GM21529 (cell line): ENCODE measurements at regions not wholly inside any gene's neighbourhood (a gene's known extent, or its start where the extent isn't known, plus 50 kb on each side); places are given as distances from the start of the nearest gene placed in this dataset.

Source experiments
- ATAC-seq: cut with Tn5 transposase; IDR thresholded peaks from one replicate; pipeline ENCODE4 v1.9.1; 2021; ENCODE audit not compliant: unreplicated experiment

GRCh38 chr17:83144421-83145357 is 65.3 kb downstream of the METRNL start:
- ATAC-seq, result no peak

DNA sequence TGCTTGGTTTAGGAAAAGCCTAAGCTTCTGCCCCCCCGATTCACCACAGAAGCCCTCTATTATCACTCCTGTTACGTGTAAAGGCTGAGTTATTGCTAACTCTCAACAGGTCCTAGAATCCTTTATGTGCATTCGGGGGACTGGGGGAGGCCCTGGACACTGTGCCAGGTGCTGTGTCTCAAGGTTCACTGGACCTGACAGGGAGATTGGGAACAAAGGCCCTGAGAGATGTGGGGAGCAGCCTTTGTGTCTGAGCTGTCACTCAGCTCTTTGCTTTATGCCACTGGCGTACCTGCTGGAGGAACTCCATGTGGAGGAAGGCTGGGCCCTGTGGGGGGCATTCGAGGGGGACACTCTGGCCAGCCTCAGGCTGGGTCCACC is 65.9 kb downstream of the METRNL start:
- no peak for ATAC-seq

- no peak for ATAC-seq
These were observed 66.4 kb downstream of the METRNL start for GRCh38 chr17:83145831-83146230.

GRCh38 chr17:83146347-83146746 is 66.9 kb downstream of the METRNL start:
- no peak for ATAC-seq

GRCh38 chr17:83147280-83147679 is 67.9 kb downstream of the METRNL start:
- ATAC-seq, result no peak

- no peak for ATAC-seq
These were observed 69.1 kb downstream of the METRNL start for GRCh38 chr17:83148317-83149028.

DNA sequence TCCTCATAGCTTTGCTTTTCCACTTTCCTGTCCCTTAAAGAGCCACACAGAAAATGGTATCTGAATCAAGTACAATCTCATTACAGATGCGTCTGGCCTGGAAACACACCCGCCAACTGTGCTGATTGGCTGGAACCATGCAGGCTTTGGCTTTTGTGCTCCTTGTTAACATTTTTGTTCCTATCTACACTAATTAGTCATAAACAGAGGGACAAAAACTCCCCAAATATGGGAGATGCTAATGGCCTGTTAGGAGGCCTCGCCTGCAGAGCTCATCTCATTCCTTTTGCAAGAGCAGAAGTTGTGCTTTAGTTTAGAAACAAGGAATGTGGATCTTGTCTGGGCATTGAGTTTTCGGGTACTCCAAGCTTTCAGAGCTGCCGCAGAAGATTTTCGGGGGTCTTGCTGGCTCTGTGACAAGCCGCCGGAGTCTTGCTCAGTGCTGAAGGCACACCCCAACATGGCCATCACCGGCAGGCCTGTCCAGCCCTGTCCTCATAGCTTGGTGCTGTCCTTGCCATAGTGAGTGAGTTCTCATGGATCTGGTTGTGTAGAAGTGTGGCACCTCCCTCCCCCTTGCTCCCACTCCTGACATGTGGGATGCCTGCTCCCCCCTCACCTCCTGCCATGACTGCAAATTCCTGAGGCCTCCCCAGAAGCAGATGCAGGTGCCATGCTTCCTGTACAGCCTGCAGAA is 69.8 kb downstream of the METRNL start:
- ATAC-seq, result no peak

- no peak for ATAC-seq
These were observed 70.4 kb downstream of the METRNL start for GRCh38 chr17:83149761-83150251.

- ATAC-seq, result no peak
These were observed 71.1 kb downstream of the METRNL start for GRCh38 chr17:83150369-83151055.

DNA sequence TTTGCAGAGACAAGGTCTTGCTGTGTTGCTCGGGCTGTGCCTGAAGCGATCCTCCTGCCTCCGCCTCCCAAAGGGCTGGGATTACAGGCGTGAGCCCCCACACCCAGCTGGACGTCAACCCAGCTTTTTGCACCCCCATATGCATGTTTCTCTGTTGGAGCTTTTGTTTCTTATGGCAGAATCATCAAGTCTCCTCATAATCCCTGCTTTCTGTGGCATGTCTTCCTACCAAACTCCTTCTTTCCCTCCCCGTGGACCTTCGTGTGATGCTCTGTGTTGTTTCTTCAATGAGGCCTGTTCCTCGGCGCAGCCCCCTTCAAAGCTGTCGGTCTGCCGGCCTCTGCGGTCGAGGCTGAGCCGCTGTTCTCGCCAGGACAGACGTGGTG is 71.6 kb downstream of the METRNL start:
- no peak for ATAC-seq

DNA sequence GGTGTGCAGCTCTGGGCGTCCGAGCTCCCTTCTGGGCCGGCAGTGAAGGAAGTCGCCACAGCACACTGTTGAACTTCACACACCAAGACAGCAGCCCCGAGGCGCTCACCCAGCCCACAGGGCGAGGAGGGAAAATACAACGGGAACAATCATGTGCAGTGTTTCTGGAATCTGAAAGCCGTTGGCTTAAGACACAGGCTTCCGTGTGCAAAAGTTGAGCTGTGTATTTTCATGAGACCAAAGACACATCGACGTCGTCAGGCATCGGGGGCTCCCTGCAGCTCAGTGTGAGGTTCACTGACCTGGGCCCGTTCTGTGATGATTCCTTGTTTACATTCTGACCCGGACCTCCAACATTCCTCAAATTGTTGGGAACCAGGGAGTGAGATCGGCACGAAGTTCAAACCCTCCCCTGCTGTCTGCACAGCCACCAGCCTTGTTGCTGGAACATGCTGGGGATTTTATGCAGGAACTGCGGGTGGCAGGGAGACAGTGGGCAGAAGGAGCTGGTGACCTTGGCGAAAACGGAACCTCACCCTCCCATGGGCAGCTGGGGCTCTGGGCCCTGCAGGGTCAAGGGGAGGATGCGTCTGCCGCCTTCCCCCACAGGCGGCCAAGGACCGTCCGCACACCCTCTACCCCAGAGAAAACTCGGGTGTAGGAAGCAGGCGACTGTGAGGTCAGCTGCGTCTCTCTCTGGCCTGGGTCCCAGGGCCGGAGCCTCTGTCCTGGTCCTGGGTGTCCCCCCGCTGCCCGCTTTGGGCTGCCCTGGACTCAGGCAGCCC is 72.2 kb downstream of the METRNL start:
- ATAC-seq, result no peak

DNA sequence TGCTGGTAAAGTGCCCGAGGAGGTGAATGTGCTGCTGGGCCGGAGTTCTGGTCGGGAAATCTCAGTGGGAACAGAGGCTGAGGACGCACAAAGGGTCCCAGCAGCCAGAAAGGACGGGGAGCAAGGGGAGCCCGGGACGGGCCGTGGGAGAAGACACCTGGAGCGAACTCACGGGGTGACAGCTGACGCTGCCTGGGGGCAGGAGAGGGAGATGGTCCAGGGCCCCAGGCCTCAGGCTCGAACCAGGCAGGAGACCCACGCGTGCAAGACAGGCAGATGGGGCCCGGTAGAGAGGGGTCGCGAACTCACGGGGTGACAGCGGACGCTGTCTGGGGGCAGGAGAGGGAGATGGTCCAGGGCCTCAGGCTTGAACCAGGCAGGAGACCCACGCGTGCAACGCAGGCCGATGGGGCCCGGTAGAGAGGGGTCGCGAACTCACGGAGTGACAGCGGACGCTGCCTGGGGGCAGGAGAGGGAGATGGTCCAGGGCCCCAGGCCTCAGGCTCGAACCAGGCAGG is 72.9 kb downstream of the METRNL start:
- no peak for ATAC-seq

- ATAC-seq, result no peak
These were observed 73.6 kb downstream of the METRNL start for GRCh38 chr17:83152745-83153611.

DNA sequence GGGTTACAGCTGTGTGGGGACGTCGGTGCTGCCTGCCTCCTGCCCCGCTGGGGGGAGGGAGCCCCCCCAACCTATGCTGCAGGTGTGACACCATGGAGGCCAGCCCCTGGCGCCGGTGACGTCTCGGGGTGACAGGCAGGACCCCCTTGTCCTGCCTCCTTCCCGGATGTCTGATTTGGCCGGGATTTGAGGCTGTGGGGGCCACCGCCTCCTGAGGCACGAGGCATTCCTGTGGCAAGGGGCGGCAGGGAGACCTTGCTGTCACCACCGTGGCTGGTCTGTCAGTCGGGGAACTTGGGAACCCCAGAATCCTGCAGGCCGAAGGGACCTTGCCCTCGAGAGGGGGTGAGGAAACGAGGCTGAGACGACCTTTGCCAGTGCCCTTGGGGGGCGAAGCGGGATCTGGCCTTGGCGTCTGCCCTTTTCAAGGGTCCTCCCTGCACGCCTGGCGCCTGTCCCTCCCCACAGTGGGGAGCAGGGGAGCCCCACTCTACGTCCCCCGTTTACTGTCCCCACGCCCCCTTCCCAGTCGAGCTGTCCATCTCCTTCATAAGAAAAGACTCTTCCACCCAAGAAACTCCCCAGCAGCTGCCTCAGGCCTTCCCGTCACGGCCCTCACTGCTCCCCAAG is 74.4 kb downstream of the METRNL start:
- no peak for ATAC-seq

DNA sequence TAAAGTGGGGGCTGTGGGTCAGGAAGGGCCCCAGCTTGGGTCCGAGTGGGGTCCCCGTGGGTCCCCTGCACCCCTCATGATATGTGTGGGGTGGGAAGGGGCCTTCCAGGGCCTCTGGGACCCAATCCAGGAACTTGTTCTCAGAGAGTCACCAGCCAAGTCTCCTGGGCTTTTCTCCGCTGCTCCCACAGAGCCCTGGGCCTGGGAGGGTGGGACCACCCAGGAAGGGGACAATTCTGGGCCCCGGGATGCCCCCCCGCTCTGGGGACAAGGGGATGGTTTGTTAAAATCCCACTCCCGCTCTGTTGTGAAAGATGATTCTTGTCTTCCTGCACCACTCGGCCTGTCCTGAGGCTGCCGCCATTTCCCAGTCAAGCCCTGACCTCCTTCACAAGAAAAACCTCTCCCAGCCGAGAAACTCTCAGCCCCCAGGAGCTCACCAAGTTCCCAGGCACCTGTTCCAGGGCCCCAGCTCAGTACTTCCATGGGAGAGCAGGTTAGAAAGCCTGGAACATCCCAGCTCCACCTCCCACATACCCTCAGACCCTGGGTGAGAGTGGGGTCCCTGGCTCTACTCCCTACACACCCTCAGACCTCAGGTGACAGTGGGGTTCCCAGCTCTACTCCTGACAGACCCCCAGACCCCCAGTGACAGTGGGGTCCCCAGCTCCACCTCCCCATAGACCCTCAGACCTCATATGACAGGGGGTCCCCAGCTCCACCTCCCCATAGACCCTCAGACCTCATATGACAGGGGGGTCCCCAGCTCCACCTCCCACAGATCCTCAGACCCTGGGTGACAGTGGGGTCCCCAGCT is 75.1 kb downstream of the METRNL start:
- no peak for ATAC-seq

GRCh38 chr17:83155128-83156121 is 76.0 kb downstream of the METRNL start:
- ATAC-seq, result no peak
